Natural killer cell (primary cell): ENCODE measurements at regions not wholly inside any gene's neighbourhood (a gene's known extent, or its start where the extent isn't known, plus 50 kb on each side); places are given as distances from the start of the nearest gene placed in this dataset.

ENCODE experiments used
- ATAC-seq, 3 donors: fragments of 150-1000 bp in 2 of 3; fragments of 200-7000 bp in 1 of 3; cut with Tn5 transposase; 1 replicate in 1 of 3; 2 replicates in 2 of 3; pipeline ENCODE4 v1.10.0; 2021; ENCODE audit warnings: mild to moderate bottlenecking in 2 of 3, moderate library complexity in 2 of 3
- DNase-seq, 2 donors: peaks; one replicate each; pipeline versions ENCODE4 v3.0.0 to v3.0.0-alpha.2; 2013 to 2021; ENCODE audit warnings: mixed read lengths in 1 of 2
- H3K27ac ChIP-seq: one replicate; pipeline ENCODE4 v1.5.1; 2013; ENCODE audit warnings: mild to moderate bottlenecking, low read length
- H3K27me3 ChIP-seq: one replicate; pipeline ENCODE4 v1.6.1; 2013; ENCODE audit warnings: low read length; ENCODE audit not compliant: control insufficient read depth, insufficient read depth
- H3K36me3 ChIP-seq: one replicate; pipeline ENCODE4 v1.6.1; 2013; ENCODE audit warnings: low read length; ENCODE audit not compliant: control insufficient read depth, insufficient read depth
- H3K4me1 ChIP-seq: one replicate; pipeline ENCODE4 v1.6.1; 2013; ENCODE audit warnings: low read length; ENCODE audit not compliant: control insufficient read depth, insufficient read depth
- H3K4me3 ChIP-seq: one replicate; pipeline ENCODE4 v1.5.1; 2013; ENCODE audit warnings: low read length
- H3K9me3 ChIP-seq: one replicate; pipeline ENCODE4 v1.6.1; 2013; ENCODE audit warnings: low read length; ENCODE audit not compliant: control insufficient read depth, insufficient read depth
- H3K27ac Mint-ChIP-seq, 2 donors: one replicate each; pipeline ENCODE4 v1.8.0; 2022; ENCODE audit warnings: mild to moderate bottlenecking in 2 of 2, mixed read lengths in 2 of 2, moderate library complexity in 1 of 2
- H3K27me3 Mint-ChIP-seq, 2 donors: one replicate each; pipeline ENCODE4 v1.8.0; 2022; ENCODE audit warnings: low read depth in 2 of 2, mixed read lengths in 2 of 2
- H3K36me3 Mint-ChIP-seq: one replicate; pipeline ENCODE4 v1.8.0; 2022; ENCODE audit warnings: mixed read lengths
- H3K4me1 Mint-ChIP-seq, 2 donors: one replicate each; pipeline ENCODE4 v1.8.0; 2022; ENCODE audit warnings: mixed read lengths in 2 of 2
- H3K4me3 Mint-ChIP-seq: one replicate; pipeline ENCODE4 v1.8.0; 2022; ENCODE audit warnings: mild to moderate bottlenecking, moderate library complexity, mixed read lengths
- H3K9me3 Mint-ChIP-seq, 2 donors: one replicate each; pipeline ENCODE4 v1.8.0; 2022; ENCODE audit warnings: mixed read lengths in 2 of 2
- whole genome bisulfite sequencing: methylation state at CpG from one replicate; pipeline ENCODE4 v1.1.7; 2013; ENCODE audit warnings: missing lambda C conversion rate; ENCODE audit not compliant: insufficient coverage; 5-methylcytosine and 5-hydroxymethylcytosine counted together
- intact Hi-C: fragments of 100-400 bp; cut with micrococcal nuclease; formaldehyde crosslinking; loops from one replicate; pipeline ENCODE4 v1.14.2; 2022
- TF ChIP-seq, protein P1 (sequence below): fragments of 200-600 bp; IDR thresholded peaks from one replicate; pipeline ENCODE4 v1.8.0; 2022; ENCODE audit warnings: antibody characterized with exemption

DNA sequence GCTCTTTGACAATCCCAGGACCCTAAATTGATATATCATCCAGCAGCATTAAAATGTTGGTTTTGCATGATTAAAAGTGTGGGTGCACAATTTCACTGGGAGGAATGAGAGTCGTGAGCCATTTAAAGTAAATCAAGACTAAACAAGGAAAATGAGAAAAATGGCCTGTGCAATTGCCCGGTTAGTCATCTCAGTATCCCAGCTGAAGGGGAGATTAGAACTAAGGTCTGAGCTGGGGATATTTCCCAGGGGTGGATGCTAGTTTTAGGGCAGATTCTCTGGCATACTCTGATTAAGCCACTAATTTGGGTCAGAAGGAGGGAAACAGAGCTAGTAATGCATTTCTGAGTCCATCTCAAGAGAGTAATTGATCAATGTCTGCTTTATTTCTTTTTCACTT, 177.2 kb downstream of the EN1 start:
- TF ChIP-seq, protein P1, sequence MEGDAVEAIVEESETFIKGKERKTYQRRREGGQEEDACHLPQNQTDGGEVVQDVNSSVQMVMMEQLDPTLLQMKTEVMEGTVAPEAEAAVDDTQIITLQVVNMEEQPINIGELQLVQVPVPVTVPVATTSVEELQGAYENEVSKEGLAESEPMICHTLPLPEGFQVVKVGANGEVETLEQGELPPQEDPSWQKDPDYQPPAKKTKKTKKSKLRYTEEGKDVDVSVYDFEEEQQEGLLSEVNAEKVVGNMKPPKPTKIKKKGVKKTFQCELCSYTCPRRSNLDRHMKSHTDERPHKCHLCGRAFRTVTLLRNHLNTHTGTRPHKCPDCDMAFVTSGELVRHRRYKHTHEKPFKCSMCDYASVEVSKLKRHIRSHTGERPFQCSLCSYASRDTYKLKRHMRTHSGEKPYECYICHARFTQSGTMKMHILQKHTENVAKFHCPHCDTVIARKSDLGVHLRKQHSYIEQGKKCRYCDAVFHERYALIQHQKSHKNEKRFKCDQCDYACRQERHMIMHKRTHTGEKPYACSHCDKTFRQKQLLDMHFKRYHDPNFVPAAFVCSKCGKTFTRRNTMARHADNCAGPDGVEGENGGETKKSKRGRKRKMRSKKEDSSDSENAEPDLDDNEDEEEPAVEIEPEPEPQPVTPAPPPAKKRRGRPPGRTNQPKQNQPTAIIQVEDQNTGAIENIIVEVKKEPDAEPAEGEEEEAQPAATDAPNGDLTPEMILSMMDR, result no peak
- DNase-seq (no peak), ATAC-seq (no peak)
- Mint-ChIP-seq H3K4me1 (no peaks in the 10 kb centered on the region), H3K27ac (no peak overlapping the region), H3K36me3 (no peaks in the 10 kb centered on the region), H3K27me3 (no peaks in the 10 kb centered on the region), H3K4me3 (no peak overlapping the region), H3K9me3 (no peaks in the 10 kb centered on the region)
- no peak overlapping the region for H3K27ac ChIP-seq
- 85% methylated on average over 2 of the region's 2 CpGs for WGBS
- H3K9me3 ChIP-seq, result no peaks in the 10 kb centered on the region
- no peaks in the 10 kb centered on the region for H3K4me1 ChIP-seq
- intact Hi-C loops, result no loop called here
- no peaks in the 10 kb centered on the region for H3K36me3 ChIP-seq
- no peak overlapping the region for H3K4me3 ChIP-seq
- no peaks in the 10 kb centered on the region for H3K27me3 ChIP-seq

DNA sequence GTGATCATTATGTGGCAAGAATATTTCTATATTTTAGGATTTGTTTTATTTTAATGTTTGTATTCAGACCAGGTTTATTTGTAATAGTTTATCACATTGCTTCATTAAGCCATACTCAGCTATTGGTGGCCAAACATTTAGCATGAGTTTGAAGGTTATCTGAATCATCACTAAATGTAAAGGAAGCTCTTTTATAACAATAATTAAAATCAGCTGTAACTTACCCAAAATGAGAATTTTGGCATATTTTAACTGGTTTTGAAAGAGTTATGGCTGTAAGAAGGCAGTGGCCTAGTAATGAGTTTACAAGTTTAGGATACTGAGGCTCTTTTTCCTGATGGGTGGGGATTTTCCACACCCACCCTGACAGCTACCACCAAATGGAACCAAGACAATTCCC, 177.8 kb downstream of the EN1 start:
- Histone ChIP-seq H3K4me1 (no peaks in the 10 kb centered on the region), H3K9me3 (no peaks in the 10 kb centered on the region), H3K27ac (no peak overlapping the region), H3K27me3 (no peaks in the 10 kb centered on the region), H3K36me3 (no peaks in the 10 kb centered on the region), H3K4me3 (no peak overlapping the region)
- TF ChIP-seq, protein P1, result no peak
- Mint-ChIP-seq H3K27me3 (no peaks in the 10 kb centered on the region), H3K4me3 (no peak overlapping the region), H3K27ac (no peak overlapping the region), H3K4me1 (no peaks in the 10 kb centered on the region), H3K9me3 (no peaks in the 10 kb centered on the region), H3K36me3 (no peaks in the 10 kb centered on the region)
- no peak for ATAC-seq
- intact Hi-C loops, result no loop called here
- DNase-seq, result no peak

DNA sequence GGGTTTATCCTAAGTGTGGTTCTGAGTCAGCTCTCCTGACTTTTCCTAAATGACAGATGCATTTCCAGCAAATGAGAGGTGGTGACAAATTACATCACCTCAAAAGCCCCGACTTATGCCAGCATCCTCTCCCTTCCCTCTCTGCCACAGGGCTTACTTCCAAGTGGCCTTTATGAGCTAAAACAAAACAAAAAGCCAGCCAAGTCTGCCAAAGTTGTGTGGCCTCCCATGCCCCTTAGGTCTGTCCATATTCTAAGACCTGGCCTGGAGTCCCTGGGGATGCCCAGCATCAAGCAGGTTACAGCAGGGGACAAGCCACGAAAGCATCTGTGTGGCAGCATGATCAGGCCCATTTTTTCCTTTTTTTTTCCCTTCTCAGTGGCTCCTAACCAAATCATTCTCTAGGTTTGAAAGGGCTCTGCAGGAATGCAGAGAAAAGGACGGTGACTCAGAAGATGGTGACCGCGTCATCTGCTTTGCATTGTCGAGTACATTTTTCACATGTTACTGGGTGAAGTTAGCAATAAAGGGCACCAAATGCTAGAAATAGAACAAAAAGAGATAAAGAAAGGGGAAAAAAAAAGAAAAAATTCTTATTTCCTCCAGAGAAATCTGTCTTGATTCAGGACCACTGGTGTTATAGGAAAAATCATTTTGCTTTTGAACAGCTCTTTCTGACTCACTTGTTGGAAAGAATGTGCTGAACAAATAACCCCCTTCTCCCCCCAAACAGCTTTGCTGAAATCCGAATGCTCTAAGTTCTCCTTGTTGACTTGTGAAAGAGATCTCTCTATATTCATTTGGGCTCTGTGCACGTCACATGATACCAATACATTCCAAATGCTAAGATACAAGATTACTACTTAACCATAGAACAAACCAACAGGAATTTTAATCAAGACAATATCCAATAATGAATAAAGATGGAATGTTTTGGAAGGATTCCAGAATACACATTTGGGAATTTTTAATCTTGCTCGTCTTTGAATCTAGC, 178.7 kb downstream of the EN1 start:
- H3K27ac Mint-ChIP-seq, result no peak overlapping the region
- no peaks in the 10 kb centered on the region for H3K27me3 Mint-ChIP-seq

More for the DNA sequence above, 178.7 kb downstream of the EN1 start:
- intact Hi-C loops, result no loop called here
- H3K9me3 Mint-ChIP-seq, result no peaks in the 10 kb centered on the region
- H3K4me3 Mint-ChIP-seq, result no peak overlapping the region
- Histone ChIP-seq H3K36me3 (no peaks in the 10 kb centered on the region), H3K27me3 (no peaks in the 10 kb centered on the region), H3K9me3 (no peaks in the 10 kb centered on the region), H3K4me3 (no peak overlapping the region), H3K27ac (no peak overlapping the region), H3K4me1 (no peaks in the 10 kb centered on the region)
- no peak for DNase-seq
- no peaks in the 10 kb centered on the region for H3K36me3 Mint-ChIP-seq
- ATAC-seq, result no peak
- 78% methylated on average over 8 of the region's 9 CpGs for WGBS
- TF ChIP-seq, protein P1, result no peak
- H3K4me1 Mint-ChIP-seq, result no peaks in the 10 kb centered on the region
